SK-N-MC (cell line): ENCODE measurements at regions not wholly inside any gene's neighbourhood (a gene's known extent, or its start where the extent isn't known, plus 50 kb on each side); places are given as distances from the start of the nearest gene placed in this dataset.
"Not testable (repeated sequence)": the region's sequence is repeated elsewhere in the genome, so short reads cannot be mapped to it uniquely, and the experiment has no call there.

Source experiments
- DNase-seq: peaks from one replicate; pipeline ENCODE4 v3.0.0-alpha.2; 2011; ENCODE audit warnings: low read depth, low spot score
- H3K27ac ChIP-seq: fragments of 200-600 bp; sonication (generic); 2 replicates; pipeline ENCODE4 v1.5.1; 2016; ENCODE audit warnings: mixed run types
- H3K36me3 ChIP-seq: fragments of 200-600 bp; sonication (generic); 2 replicates; pipeline ENCODE4 v1.6.1; 2017; ENCODE audit warnings: antibody characterized with exemption, low read length, mixed read lengths; ENCODE audit not compliant: insufficient read depth
- H3K4me3 ChIP-seq: fragments of 200-600 bp; sonication (generic); 2 replicates; pipeline ENCODE4 v1.5.1; 2016
- H3K9ac ChIP-seq: fragments of 200-600 bp; sonication (generic); 2 replicates; pipeline ENCODE4 v1.8.0; 2017; ENCODE audit warnings: mixed run types, mixed read lengths; ENCODE audit not compliant: insufficient read length
- H3K9me3 ChIP-seq: fragments of 200-600 bp; sonication (generic); 2 replicates; pipeline ENCODE4 v1.6.1; 2017; ENCODE audit warnings: low read depth, mild to moderate bottlenecking, antibody characterized with exemption, low read length, moderate library complexity, mixed read lengths
- EZH2 ChIP-seq: fragments of 200-600 bp; sonication (generic); IDR thresholded peaks from one replicate; pipeline ENCODE4 v1.6.1; 2017; ENCODE audit warnings: antibody characterized with exemption
- FOXP2 ChIP-seq: optimal IDR thresholded peaks from 2 replicates; pipeline ENCODE3; 2011; ENCODE audit warnings: mild to moderate bottlenecking, moderate library complexity; ENCODE audit not compliant: insufficient read depth; ENCODE audit errors: extremely low read length, control extremely low read depth
- POLR2AphosphoS5 ChIP-seq: IDR thresholded peaks from 2 replicates; pipeline ENCODE4 v1.6.1; 2012; ENCODE audit warnings: mild to moderate bottlenecking, low read depth, low read length, borderline replicate concordance

GRCh38 chr5:118366429-118366828 lies 621.9 kb downstream of the DTWD2 start:
- Histone ChIP-seq H3K9me3 (no peaks in the 10 kb centered on the region), H3K27ac (no peak overlapping the region), H3K36me3 (no peaks in the 10 kb centered on the region), H3K9ac (no peak overlapping the region), H3K4me3 (no peak overlapping the region)
- DNase-seq, result no peak
- TF ChIP-seq POLR2AphosphoS5 (no peak), EZH2 (no peak), FOXP2 (no peak)

- no peaks in the 10 kb centered on the region for H3K9me3 ChIP-seq
- DNase-seq, result no peak
- no peak for TF ChIP-seq POLR2AphosphoS5
- no peak for TF ChIP-seq EZH2
- no peak for TF ChIP-seq FOXP2
- H3K36me3 ChIP-seq, result no peaks in the 10 kb centered on the region
- no peak overlapping the region for H3K9ac ChIP-seq
- H3K27ac ChIP-seq, result no peak overlapping the region
- no peak overlapping the region for H3K4me3 ChIP-seq
Measured at GRCh38 chr5:118365718-118366117, 622.6 kb downstream of the DTWD2 start.

GRCh38 chr5:118354797-118355196 lies 633.5 kb downstream of the DTWD2 start:
- TF ChIP-seq EZH2, result no peak
- no peak for TF ChIP-seq FOXP2
- no peak for TF ChIP-seq POLR2AphosphoS5
- H3K36me3 ChIP-seq, result no peaks in the 10 kb centered on the region
- H3K4me3 ChIP-seq, result no peak overlapping the region
- H3K27ac ChIP-seq, result no peak overlapping the region
- DNase-seq, result no peak
- no peaks in the 10 kb centered on the region for H3K9me3 ChIP-seq
- H3K9ac ChIP-seq, result no peak overlapping the region

- Histone ChIP-seq H3K9ac (no peak overlapping the region), H3K36me3 (no peaks in the 10 kb centered on the region), H3K9me3 (no peaks in the 10 kb centered on the region), H3K27ac (no peak overlapping the region), H3K4me3 (no peak overlapping the region)
- no peak for TF ChIP-seq EZH2
- TF ChIP-seq FOXP2, result no peak
- no peak for TF ChIP-seq POLR2AphosphoS5
- DNase-seq, result no peak
Measured at GRCh38 chr5:118353970-118354369, 634.4 kb downstream of the DTWD2 start.

- H3K27ac ChIP-seq, result no peak overlapping the region
- DNase-seq, result no peak
- H3K9ac ChIP-seq, result no peak overlapping the region
- TF ChIP-seq EZH2 (no peak), FOXP2 (no peak), POLR2AphosphoS5 (no peak)
- no peaks in the 10 kb centered on the region for H3K36me3 ChIP-seq
- H3K9me3 ChIP-seq, result no peaks in the 10 kb centered on the region
- no peak overlapping the region for H3K4me3 ChIP-seq
Measured at GRCh38 chr5:118336468-118336867, 651.9 kb downstream of the DTWD2 start.

GRCh38 chr5:118327389-118327788 lies 661.0 kb downstream of the DTWD2 start:
- Histone ChIP-seq H3K9me3 (no peaks in the 10 kb centered on the region), H3K36me3 (no peaks in the 10 kb centered on the region), H3K4me3 (no peak overlapping the region), H3K9ac (no peak overlapping the region), H3K27ac (no peak overlapping the region)
- no peak for DNase-seq
- TF ChIP-seq POLR2AphosphoS5 (no peak), FOXP2 (no peak), EZH2 (no peak)

- no peak for DNase-seq
- Histone ChIP-seq H3K27ac (no peak overlapping the region), H3K36me3 (no peaks in the 10 kb centered on the region), H3K9me3 (no peaks in the 10 kb centered on the region), H3K4me3 (no peak overlapping the region), H3K9ac (no peak overlapping the region)
- TF ChIP-seq FOXP2 (no peak), POLR2AphosphoS5 (no peak), EZH2 (no peak)
Measured at GRCh38 chr5:118326481-118327045, 661.8 kb downstream of the DTWD2 start.

GRCh38 chr5:118325931-118326330 lies 662.4 kb downstream of the DTWD2 start:
- no peaks in the 10 kb centered on the region for H3K36me3 ChIP-seq

GRCh38 chr5:118323723-118324122 lies 664.6 kb downstream of the DTWD2 start:
- not testable (repeated sequence) for H3K27ac ChIP-seq, H3K9ac ChIP-seq, H3K4me3 ChIP-seq, H3K36me3 ChIP-seq, H3K9me3 ChIP-seq, DNase-seq

More at GRCh38 chr5:118325931-118326330, 662.4 kb downstream of the DTWD2 start:
- no peak for TF ChIP-seq POLR2AphosphoS5
- TF ChIP-seq FOXP2, result no peak
- no peak for TF ChIP-seq EZH2
- DNase-seq, result no peak
- Histone ChIP-seq H3K4me3 (no peak overlapping the region), H3K27ac (no peak overlapping the region), H3K9me3 (no peaks in the 10 kb centered on the region), H3K9ac (no peak overlapping the region)
